HCT116 (cell line): ENCODE measurements at regions not wholly inside any gene's neighbourhood (a gene's known extent, or its start where the extent isn't known, plus 50 kb on each side); places are given as distances from the start of the nearest gene placed in this dataset.

Source experiments
- ATAC-seq: fragments of 200-7000 bp; cut with Tn5 transposase; 2 replicates; pipeline ENCODE4 v1.9.1; 2020; ENCODE audit warnings: mild to moderate bottlenecking, moderate library complexity
- BruUV-seq: library from RNA; stranded (reverse); fragments of 400-500 nt; replicated peaks from 2 replicates; lab custom pipeline; 2021; lab: Mats Ljungman, UMichigan
- CTCF ChIA-PET: fragments of 300-600 bp; sonication (Branson Sonifier 250); formaldehyde crosslinking; loops from one replicate; lab custom pipeline; 2021; ENCODE audit warnings: antibody characterized with exemption; lab: Charles Lee
- POLR2A ChIA-PET: fragments of 300-600, 350-600 bp; sonication (Branson Sonifier 250); formaldehyde crosslinking; loops from one replicate; lab custom pipeline; 2021; ENCODE audit warnings: antibody characterized with exemption; lab: Charles Lee
- RAD21 ChIA-PET, 2 experiments: fragments of 300-600 bp; sonication (Branson Sonifier 250); formaldehyde crosslinking; loops; one replicate each; lab custom pipeline; 2023; ENCODE audit warnings: low total read pairs in 2 of 2; ENCODE audit not compliant: uncharacterized antibody in 2 of 2, unreplicated experiment in 2 of 2, low non-redundant PET in 1 of 2; lab: Charles Lee
- DNase-seq: peaks from one replicate; pipeline ENCODE4 v3.0.0-alpha.2; 2010; ENCODE audit warnings: low read depth, low spot score
- H2AFZ ChIP-seq: fragments of 200-600 bp; shearing (Covaris generic), sonication (generic); 2 replicates; pipeline ENCODE4 v1.6.1; 2017; ENCODE audit warnings: low read depth, mixed run types, mixed read lengths, antibody characterized with exemption, low read length; ENCODE audit not compliant: poor library complexity, severe bottlenecking
- H3K27ac ChIP-seq: 2 replicates; pipeline ENCODE4 v1.5.1; 2012; ENCODE audit warnings: low read depth, low read length
- H3K27me3 ChIP-seq: fragments of 200-600 bp; sonication (generic); 2 replicates; pipeline ENCODE4 v1.6.1; 2016; ENCODE audit warnings: mixed run types, low read length, mixed read lengths; ENCODE audit not compliant: insufficient read depth
- H3K36me3 ChIP-seq, 2 experiments: fragments of 200-500 bp in 1 of 2; fragments of 200-600 bp in 1 of 2; sonication (Bioruptor generic) in 1 of 2; sonication (generic) in 1 of 2; 2 replicates each; pipeline versions ENCODE4 v1.5.1 to v1.6.1; 2014 to 2016; ENCODE audit warnings: low read length in 2 of 2, inconsistent platforms in 1 of 2, mixed read lengths in 1 of 2, mixed run types in 1 of 2; ENCODE audit not compliant: insufficient read depth in 2 of 2, control insufficient read depth in 1 of 2
- H3K4me1 ChIP-seq, 2 experiments: fragments of 200-600 bp in 1 of 2; sonication (generic) in 1 of 2; 2 replicates each; pipeline versions ENCODE4 v1.5.1 to v1.6.1; 2012 to 2017; ENCODE audit warnings: low read length in 2 of 2, inconsistent platforms in 1 of 2, mild to moderate bottlenecking in 1 of 2, mixed read lengths in 1 of 2, mixed run types in 1 of 2, moderate library complexity in 1 of 2; ENCODE audit not compliant: insufficient read depth in 2 of 2, control insufficient read depth in 1 of 2
- H3K4me2 ChIP-seq: fragments of 200-600 bp; sonication (generic); 2 replicates; pipeline ENCODE4 v1.6.1; 2017; ENCODE audit warnings: mixed run types, low read length, mixed read lengths
- H3K4me3 ChIP-seq, 2 experiments: fragments of 200-600 bp in 1 of 2; sonication (generic) in 1 of 2; replicated peaks in 1 of 2; 2 replicates each; pipeline ENCODE4 v1.5.1; 2011 to 2016; ENCODE audit warnings: low read length in 2 of 2, control low read depth in 1 of 2, low read depth in 1 of 2, mild to moderate bottlenecking in 1 of 2, mixed read lengths in 1 of 2, mixed run types in 1 of 2
- H3K79me2 ChIP-seq: fragments of 200-600 bp; sonication (generic); 2 replicates; pipeline ENCODE4 v1.6.1; 2017; ENCODE audit warnings: mild to moderate bottlenecking, mixed run types, low read length, moderate library complexity, mixed read lengths; ENCODE audit not compliant: insufficient read depth
- H3K9ac ChIP-seq: fragments of 200-600 bp; sonication (generic); 2 replicates; pipeline ENCODE4 v1.6.1; 2016; ENCODE audit warnings: low read length, mixed read lengths
- H3K9me2 ChIP-seq: fragments of 200-600 bp; sonication (generic), shearing (Covaris generic); 2 replicates; pipeline ENCODE4 v1.6.1; 2017; ENCODE audit warnings: mixed run types, mild to moderate bottlenecking, moderate library complexity; ENCODE audit not compliant: insufficient read depth
- H3K9me3 ChIP-seq, 2 experiments: fragments of 200-500 bp in 1 of 2; fragments of 200-600 bp in 1 of 2; sonication (Bioruptor generic) in 1 of 2; sonication (generic) in 1 of 2; 2 replicates each; pipeline ENCODE4 v1.6.1; 2014 to 2017; ENCODE audit warnings: low read length in 2 of 2, mixed read lengths in 2 of 2, inconsistent platforms in 1 of 2, low read depth in 1 of 2, mild to moderate bottlenecking in 1 of 2, mixed run types in 1 of 2, moderate library complexity in 1 of 2; ENCODE audit not compliant: control insufficient read depth in 1 of 2, insufficient read depth in 1 of 2
- H4K20me1 ChIP-seq: fragments of 200-600 bp; sonication (generic), shearing (Covaris generic); 2 replicates; pipeline ENCODE4 v1.6.1; 2017; ENCODE audit warnings: mixed run types, mild to moderate bottlenecking, moderate library complexity; ENCODE audit not compliant: insufficient read depth
- CEBPB ChIP-seq: IDR thresholded peaks from 2 replicates; pipeline ENCODE4 v1.6.1; 2012; ENCODE audit warnings: low read depth
- EGR1 ChIP-seq: IDR thresholded peaks from 2 replicates; pipeline ENCODE4 v1.6.1; 2012; ENCODE audit warnings: low read depth
- ELF1 ChIP-seq: IDR thresholded peaks from 2 replicates; pipeline ENCODE4 v1.6.1; 2012; ENCODE audit warnings: low read depth, borderline replicate concordance
- EZH2 ChIP-seq: fragments of 200-600 bp; sonication (generic); IDR thresholded peaks from 2 replicates; pipeline ENCODE4 v1.6.1; 2017; ENCODE audit warnings: antibody characterized with exemption, mixed run types
- EZH2phosphoT487 ChIP-seq: fragments of 200-600 bp; IDR thresholded peaks from 2 replicates; pipeline ENCODE4 v1.6.1; 2018; ENCODE audit warnings: antibody characterized with exemption, borderline replicate concordance
- FOSL1 ChIP-seq: IDR thresholded peaks from 2 replicates; pipeline ENCODE4 v1.6.1; 2012; ENCODE audit warnings: low read depth
- JUND ChIP-seq: IDR thresholded peaks from 2 replicates; pipeline ENCODE4 v1.6.1; 2012
- RAD21 ChIP-seq: IDR thresholded peaks from 2 replicates; pipeline ENCODE4 v1.6.1; 2012; ENCODE audit warnings: low read depth, mild to moderate bottlenecking
- SP1 ChIP-seq: IDR thresholded peaks from 2 replicates; pipeline ENCODE4 v1.6.1; 2012; ENCODE audit warnings: low read depth
- SRF ChIP-seq: IDR thresholded peaks from 2 replicates; pipeline ENCODE4 v1.6.1; 2012; ENCODE audit warnings: low read depth
- TCF7L2 ChIP-seq: IDR thresholded peaks from 2 replicates; pipeline ENCODE4 v1.7.0; 2011; ENCODE audit warnings: borderline replicate concordance, inconsistent platforms; ENCODE audit not compliant: insufficient read depth, insufficient read length; ENCODE audit errors: extremely low read depth
- ZFX ChIP-seq: fragments of 450-650 bp; IDR thresholded peaks from 2 replicates; pipeline ENCODE4 v1.6.1; 2017
- intact Hi-C: fragments of 100-400 bp; cut with micrococcal nuclease; formaldehyde crosslinking; loops from 2 replicates; pipeline ENCODE4 v1.10.0; 2022
- TF ChIP-seq, protein P1 (sequence below): IDR thresholded peaks from 2 replicates; pipeline ENCODE4 v1.6.1; 2011; ENCODE audit warnings: mild to moderate bottlenecking, low read length, moderate library complexity; ENCODE audit not compliant: insufficient replicate concordance; ENCODE audit errors: extremely low read depth
- TF ChIP-seq, protein P2 (sequence below), 3 experiments: fragments of 200-600 bp in 1 of 3; sonication (generic) in 1 of 3; IDR thresholded peaks in 2 of 3; conservative IDR thresholded peaks in 1 of 3; 2 replicates each; pipeline ENCODE4 v1.5.1; 2012 to 2017; ENCODE audit warnings: low read depth in 2 of 3, low read length in 2 of 3, antibody characterized with exemption in 1 of 3, borderline replicate concordance in 1 of 3, control low read depth in 1 of 3, mild to moderate bottlenecking in 1 of 3, mixed read lengths in 1 of 3, mixed run types in 1 of 3, moderate library complexity in 1 of 3; ENCODE audit not compliant: insufficient read depth in 1 of 3
- TF ChIP-seq, protein P3 (sequence below): IDR thresholded peaks from 2 replicates; pipeline ENCODE4 v1.6.1; 2012; ENCODE audit warnings: low read depth
- TF ChIP-seq, protein P4 (sequence below): IDR thresholded peaks from 2 replicates; pipeline ENCODE4 v1.6.1; 2012

DNA sequence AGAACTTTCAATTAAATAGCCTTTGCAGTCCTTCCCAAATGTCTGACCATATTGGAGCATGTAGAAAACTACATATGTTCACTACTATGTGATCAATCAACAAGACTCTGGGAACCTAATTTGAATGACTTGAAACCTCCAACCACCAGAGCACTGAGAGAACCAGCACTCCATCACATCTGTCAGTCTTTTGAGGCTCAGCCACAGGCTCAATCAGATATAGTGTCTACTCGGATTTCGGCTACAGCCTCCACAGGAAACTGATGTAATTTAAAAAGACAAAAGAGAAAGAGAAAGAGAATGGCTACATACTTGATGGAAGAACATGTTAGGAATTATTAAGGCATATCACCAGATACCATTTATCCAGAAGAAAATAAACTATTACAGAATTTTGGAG lies 859.0 kb downstream of the FAM181B start (continued):
- TF ChIP-seq EGR1 (no peak), FOSL1 (no peak), TCF7L2 (no peak)

DNA sequence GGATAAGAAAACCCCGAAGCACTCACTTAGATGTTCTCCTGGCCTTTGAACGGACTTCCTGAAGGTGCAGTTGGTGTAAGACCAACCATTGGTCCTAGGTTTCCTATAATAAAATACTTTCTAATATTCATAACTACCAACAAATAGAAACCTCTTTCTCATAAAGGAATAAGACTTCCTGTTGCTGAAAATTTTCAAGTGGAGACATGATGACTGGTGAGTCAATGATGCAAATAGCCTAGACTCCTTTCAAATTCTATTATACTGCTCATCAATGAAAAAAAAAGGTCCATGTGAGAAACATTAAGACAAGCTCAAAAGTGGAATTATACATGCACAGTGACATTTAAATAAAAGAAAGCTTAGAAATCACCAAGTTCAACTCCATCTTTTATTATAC lies 862.8 kb downstream of the FAM181B start:
- H3K4me3 ChIP-seq: no peak overlapping the region
- H3K4me1 ChIP-seq: no peaks in the 10 kb centered on the region
- intact Hi-C loops: no loop called here
- no peaks in the 10 kb centered on the region for H3K27me3 ChIP-seq
- no peak overlapping the region for H3K4me2 ChIP-seq
- H4K20me1 ChIP-seq: no peaks in the 10 kb centered on the region
- DNase-seq (no peak), ATAC-seq (no peak)
- H3K9me2 ChIP-seq: no peaks in the 10 kb centered on the region
- RAD21 ChIA-PET: no interaction called here
- H3K9ac ChIP-seq: no peak overlapping the region
- CTCF ChIA-PET: no interaction called here
- no peaks in the 10 kb centered on the region for H3K36me3 ChIP-seq
- peaks cover 4 to 20% of the 10 kb centered on the region in 2 experiments; a peak in 2 of 4 replicates for H3K9me3 ChIP-seq
- no peaks in the 10 kb centered on the region for H3K79me2 ChIP-seq
- TF ChIP-seq, protein P1, sequence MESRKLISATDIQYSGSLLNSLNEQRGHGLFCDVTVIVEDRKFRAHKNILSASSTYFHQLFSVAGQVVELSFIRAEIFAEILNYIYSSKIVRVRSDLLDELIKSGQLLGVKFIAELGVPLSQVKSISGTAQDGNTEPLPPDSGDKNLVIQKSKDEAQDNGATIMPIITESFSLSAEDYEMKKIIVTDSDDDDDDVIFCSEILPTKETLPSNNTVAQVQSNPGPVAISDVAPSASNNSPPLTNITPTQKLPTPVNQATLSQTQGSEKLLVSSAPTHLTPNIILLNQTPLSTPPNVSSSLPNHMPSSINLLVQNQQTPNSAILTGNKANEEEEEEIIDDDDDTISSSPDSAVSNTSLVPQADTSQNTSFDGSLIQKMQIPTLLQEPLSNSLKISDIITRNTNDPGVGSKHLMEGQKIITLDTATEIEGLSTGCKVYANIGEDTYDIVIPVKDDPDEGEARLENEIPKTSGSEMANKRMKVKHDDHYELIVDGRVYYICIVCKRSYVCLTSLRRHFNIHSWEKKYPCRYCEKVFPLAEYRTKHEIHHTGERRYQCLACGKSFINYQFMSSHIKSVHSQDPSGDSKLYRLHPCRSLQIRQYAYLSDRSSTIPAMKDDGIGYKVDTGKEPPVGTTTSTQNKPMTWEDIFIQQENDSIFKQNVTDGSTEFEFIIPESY: no peak
- TF ChIP-seq EZH2phosphoT487 (no peak), FOSL1 (no peak), ZFX (no peak), CEBPB (no peak), TCF7L2 (no peak), EZH2 (no peak), EGR1 (no peak), SRF (no peak), ELF1 (no peak), JUND (no peak), SP1 (no peak), RAD21 (no peak)
- TF ChIP-seq, protein P2, sequence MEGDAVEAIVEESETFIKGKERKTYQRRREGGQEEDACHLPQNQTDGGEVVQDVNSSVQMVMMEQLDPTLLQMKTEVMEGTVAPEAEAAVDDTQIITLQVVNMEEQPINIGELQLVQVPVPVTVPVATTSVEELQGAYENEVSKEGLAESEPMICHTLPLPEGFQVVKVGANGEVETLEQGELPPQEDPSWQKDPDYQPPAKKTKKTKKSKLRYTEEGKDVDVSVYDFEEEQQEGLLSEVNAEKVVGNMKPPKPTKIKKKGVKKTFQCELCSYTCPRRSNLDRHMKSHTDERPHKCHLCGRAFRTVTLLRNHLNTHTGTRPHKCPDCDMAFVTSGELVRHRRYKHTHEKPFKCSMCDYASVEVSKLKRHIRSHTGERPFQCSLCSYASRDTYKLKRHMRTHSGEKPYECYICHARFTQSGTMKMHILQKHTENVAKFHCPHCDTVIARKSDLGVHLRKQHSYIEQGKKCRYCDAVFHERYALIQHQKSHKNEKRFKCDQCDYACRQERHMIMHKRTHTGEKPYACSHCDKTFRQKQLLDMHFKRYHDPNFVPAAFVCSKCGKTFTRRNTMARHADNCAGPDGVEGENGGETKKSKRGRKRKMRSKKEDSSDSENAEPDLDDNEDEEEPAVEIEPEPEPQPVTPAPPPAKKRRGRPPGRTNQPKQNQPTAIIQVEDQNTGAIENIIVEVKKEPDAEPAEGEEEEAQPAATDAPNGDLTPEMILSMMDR (IDR thresholded peaks at IDR 0.05 in 2 of 3, conservative IDR thresholded peaks at IDR 0.05 in 1 of 3; ENCODE audit: borderline replicate concordance in 1 of 3, insufficient read depth in 1 of 3, low read depth in 2 of 3, low read length in 2 of 3): no peak
- TF ChIP-seq, protein P3, sequence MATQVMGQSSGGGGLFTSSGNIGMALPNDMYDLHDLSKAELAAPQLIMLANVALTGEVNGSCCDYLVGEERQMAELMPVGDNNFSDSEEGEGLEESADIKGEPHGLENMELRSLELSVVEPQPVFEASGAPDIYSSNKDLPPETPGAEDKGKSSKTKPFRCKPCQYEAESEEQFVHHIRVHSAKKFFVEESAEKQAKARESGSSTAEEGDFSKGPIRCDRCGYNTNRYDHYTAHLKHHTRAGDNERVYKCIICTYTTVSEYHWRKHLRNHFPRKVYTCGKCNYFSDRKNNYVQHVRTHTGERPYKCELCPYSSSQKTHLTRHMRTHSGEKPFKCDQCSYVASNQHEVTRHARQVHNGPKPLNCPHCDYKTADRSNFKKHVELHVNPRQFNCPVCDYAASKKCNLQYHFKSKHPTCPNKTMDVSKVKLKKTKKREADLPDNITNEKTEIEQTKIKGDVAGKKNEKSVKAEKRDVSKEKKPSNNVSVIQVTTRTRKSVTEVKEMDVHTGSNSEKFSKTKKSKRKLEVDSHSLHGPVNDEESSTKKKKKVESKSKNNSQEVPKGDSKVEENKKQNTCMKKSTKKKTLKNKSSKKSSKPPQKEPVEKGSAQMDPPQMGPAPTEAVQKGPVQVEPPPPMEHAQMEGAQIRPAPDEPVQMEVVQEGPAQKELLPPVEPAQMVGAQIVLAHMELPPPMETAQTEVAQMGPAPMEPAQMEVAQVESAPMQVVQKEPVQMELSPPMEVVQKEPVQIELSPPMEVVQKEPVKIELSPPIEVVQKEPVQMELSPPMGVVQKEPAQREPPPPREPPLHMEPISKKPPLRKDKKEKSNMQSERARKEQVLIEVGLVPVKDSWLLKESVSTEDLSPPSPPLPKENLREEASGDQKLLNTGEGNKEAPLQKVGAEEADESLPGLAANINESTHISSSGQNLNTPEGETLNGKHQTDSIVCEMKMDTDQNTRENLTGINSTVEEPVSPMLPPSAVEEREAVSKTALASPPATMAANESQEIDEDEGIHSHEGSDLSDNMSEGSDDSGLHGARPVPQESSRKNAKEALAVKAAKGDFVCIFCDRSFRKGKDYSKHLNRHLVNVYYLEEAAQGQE: no peak
- TF ChIP-seq, protein P4, sequence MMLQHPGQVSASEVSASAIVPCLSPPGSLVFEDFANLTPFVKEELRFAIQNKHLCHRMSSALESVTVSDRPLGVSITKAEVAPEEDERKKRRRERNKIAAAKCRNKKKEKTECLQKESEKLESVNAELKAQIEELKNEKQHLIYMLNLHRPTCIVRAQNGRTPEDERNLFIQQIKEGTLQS: no peak
- BruUV-seq: no TSS peak
- no peak overlapping the region for H2AFZ ChIP-seq
- POLR2A ChIA-PET: no interaction called here
- no peak overlapping the region for H3K27ac ChIP-seq
